Neural progenitor cell (in vitro differentiated cells): ENCODE measurements at regions not wholly inside any gene's neighbourhood (a gene's known extent, or its start where the extent isn't known, plus 50 kb on each side); places are given as distances from the start of the nearest gene placed in this dataset.

Source experiments
- DNase-seq: peaks from one replicate; pipeline ENCODE4 v3.0.0-alpha.2; 2016; ENCODE audit warnings: low spot score
- H2AFZ ChIP-seq: fragments of 200-600 bp; sonication (generic); replicated peaks from 2 replicates; pipeline ENCODE4 v1.6.1; 2016; ENCODE audit warnings: antibody characterized with exemption
- H3F3A ChIP-seq: fragments of 200-600 bp; sonication (generic); 2 replicates; pipeline ENCODE4 v1.6.1; 2016; ENCODE audit warnings: antibody characterized with exemption, low read depth
- H3K27ac ChIP-seq: fragments of 200-600 bp; sonication (generic); 2 replicates; pipeline ENCODE4 v1.5.1; 2016; ENCODE audit warnings: mild to moderate bottlenecking
- H3K27me3 ChIP-seq: fragments of 200-600 bp; sonication (generic); 2 replicates; pipeline ENCODE4 v1.6.1; 2016; ENCODE audit warnings: mild to moderate bottlenecking, moderate library complexity
- H3K36me3 ChIP-seq: fragments of 200-600 bp; sonication (generic); 2 replicates; pipeline ENCODE4 v1.5.1; 2016
- H3K4me1 ChIP-seq: fragments of 200-600 bp; sonication (generic); 2 replicates; pipeline ENCODE4 v1.6.1; 2016; ENCODE audit warnings: mixed run types
- H3K4me2 ChIP-seq: fragments of 200-600 bp; sonication (generic); 2 replicates; pipeline ENCODE4 v1.6.1; 2016
- H3K4me3 ChIP-seq: fragments of 200-600 bp; sonication (generic); 2 replicates; pipeline ENCODE4 v1.5.1; 2016
- H3K79me2 ChIP-seq: fragments of 200-600 bp; sonication (generic); 2 replicates; pipeline ENCODE4 v1.6.1; 2016; ENCODE audit warnings: low read depth
- H3K9ac ChIP-seq: fragments of 200-600 bp; sonication (generic); 2 replicates; pipeline ENCODE4 v1.6.1; 2016
- H3K9me3 ChIP-seq: fragments of 200-600 bp; sonication (generic); 2 replicates; pipeline ENCODE4 v1.5.1; 2016; ENCODE audit warnings: low read depth
- H4K20me1 ChIP-seq: fragments of 200-600 bp; sonication (generic); 2 replicates; pipeline ENCODE4 v1.6.1; 2016; ENCODE audit warnings: low read depth
- H3K27ac Mint-ChIP-seq: 3 replicates; pipeline ENCODE4 v1.8.0; 2021; ENCODE audit warnings: mixed read lengths
- H3K27me3 Mint-ChIP-seq: 2 replicates; pipeline ENCODE4 v1.8.0; 2022; ENCODE audit warnings: low read depth, mild to moderate bottlenecking, inconsistent platforms, moderate library complexity, mixed read lengths; ENCODE audit not compliant: insufficient read depth
- H3K36me3 Mint-ChIP-seq: 3 replicates; pipeline ENCODE4 v1.8.0; 2021; ENCODE audit warnings: mixed read lengths
- H3K4me1 Mint-ChIP-seq: 3 replicates; pipeline ENCODE4 v1.8.0; 2021; ENCODE audit warnings: mixed read lengths
- H3K4me3 Mint-ChIP-seq: 3 replicates; pipeline ENCODE4 v1.8.0; 2021; ENCODE audit warnings: mild to moderate bottlenecking, moderate library complexity, mixed read lengths
- H3K9me3 Mint-ChIP-seq: 3 replicates; pipeline ENCODE4 v1.8.0; 2020; ENCODE audit warnings: mixed read lengths
- EZH2 ChIP-seq: fragments of 200-600 bp; sonication (generic); IDR thresholded peaks from 2 replicates; pipeline ENCODE4 v1.6.1; 2017; ENCODE audit warnings: antibody characterized with exemption, mild to moderate bottlenecking, moderate library complexity
- EZH2phosphoT487 ChIP-seq: fragments of 200-600 bp; sonication (generic); IDR thresholded peaks from 2 replicates; pipeline ENCODE4 v1.6.1; 2017; ENCODE audit warnings: antibody characterized with exemption
- TF ChIP-seq, protein P1 (sequence below): fragments of 200-600 bp; sonication (generic); IDR thresholded peaks from 2 replicates; pipeline ENCODE4 v1.5.1; 2017; ENCODE audit warnings: antibody characterized with exemption, mild to moderate bottlenecking

DNA sequence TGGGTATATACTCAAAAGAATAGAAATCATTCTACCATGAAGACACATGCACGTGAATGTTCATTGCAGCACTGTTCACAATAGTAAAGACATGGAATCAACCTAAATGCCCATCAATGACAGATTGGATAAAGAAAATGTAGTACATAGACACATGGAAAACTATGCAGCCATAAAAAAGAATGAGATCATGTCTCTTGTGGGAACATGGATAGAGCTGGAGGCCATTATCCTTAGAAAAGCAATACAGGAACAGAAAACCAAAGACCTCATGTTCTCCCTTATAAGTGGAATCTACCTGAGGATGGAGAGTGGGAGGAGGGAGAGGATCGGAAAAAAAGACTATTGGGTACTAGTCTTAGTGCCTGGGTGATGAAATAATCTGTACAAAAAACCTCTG lies 143.9 kb downstream of the RHOU start:
- no peak overlapping the region for H3K27ac Mint-ChIP-seq
- Histone ChIP-seq H3K9me3 (no peaks in the 10 kb centered on the region), H3F3A (no peaks in the 10 kb centered on the region), H3K9ac (no peak overlapping the region), H3K4me3 (no peak overlapping the region), H3K79me2 (no peaks in the 10 kb centered on the region), H3K27ac (no peak overlapping the region), H2AFZ (no peak overlapping the region), H3K4me1 (peaks cover 8% of the 10 kb centered on the region), H3K4me2 (no peak overlapping the region), H4K20me1 (no peaks in the 10 kb centered on the region), H3K36me3 (no peaks in the 10 kb centered on the region), H3K27me3 (no peaks in the 10 kb centered on the region)
- TF ChIP-seq, protein P1, sequence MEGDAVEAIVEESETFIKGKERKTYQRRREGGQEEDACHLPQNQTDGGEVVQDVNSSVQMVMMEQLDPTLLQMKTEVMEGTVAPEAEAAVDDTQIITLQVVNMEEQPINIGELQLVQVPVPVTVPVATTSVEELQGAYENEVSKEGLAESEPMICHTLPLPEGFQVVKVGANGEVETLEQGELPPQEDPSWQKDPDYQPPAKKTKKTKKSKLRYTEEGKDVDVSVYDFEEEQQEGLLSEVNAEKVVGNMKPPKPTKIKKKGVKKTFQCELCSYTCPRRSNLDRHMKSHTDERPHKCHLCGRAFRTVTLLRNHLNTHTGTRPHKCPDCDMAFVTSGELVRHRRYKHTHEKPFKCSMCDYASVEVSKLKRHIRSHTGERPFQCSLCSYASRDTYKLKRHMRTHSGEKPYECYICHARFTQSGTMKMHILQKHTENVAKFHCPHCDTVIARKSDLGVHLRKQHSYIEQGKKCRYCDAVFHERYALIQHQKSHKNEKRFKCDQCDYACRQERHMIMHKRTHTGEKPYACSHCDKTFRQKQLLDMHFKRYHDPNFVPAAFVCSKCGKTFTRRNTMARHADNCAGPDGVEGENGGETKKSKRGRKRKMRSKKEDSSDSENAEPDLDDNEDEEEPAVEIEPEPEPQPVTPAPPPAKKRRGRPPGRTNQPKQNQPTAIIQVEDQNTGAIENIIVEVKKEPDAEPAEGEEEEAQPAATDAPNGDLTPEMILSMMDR, result no peak
- TF ChIP-seq EZH2, result no peak
- H3K4me3 Mint-ChIP-seq, result no peak overlapping the region
- no peak for DNase-seq
- peaks cover 8% of the 10 kb centered on the region for H3K9me3 Mint-ChIP-seq
- peaks cover 23% of the 10 kb centered on the region for H3K4me1 Mint-ChIP-seq
- H3K36me3 Mint-ChIP-seq, result no peaks in the 10 kb centered on the region
- peaks cover 14% of the 10 kb centered on the region for H3K27me3 Mint-ChIP-seq

DNA sequence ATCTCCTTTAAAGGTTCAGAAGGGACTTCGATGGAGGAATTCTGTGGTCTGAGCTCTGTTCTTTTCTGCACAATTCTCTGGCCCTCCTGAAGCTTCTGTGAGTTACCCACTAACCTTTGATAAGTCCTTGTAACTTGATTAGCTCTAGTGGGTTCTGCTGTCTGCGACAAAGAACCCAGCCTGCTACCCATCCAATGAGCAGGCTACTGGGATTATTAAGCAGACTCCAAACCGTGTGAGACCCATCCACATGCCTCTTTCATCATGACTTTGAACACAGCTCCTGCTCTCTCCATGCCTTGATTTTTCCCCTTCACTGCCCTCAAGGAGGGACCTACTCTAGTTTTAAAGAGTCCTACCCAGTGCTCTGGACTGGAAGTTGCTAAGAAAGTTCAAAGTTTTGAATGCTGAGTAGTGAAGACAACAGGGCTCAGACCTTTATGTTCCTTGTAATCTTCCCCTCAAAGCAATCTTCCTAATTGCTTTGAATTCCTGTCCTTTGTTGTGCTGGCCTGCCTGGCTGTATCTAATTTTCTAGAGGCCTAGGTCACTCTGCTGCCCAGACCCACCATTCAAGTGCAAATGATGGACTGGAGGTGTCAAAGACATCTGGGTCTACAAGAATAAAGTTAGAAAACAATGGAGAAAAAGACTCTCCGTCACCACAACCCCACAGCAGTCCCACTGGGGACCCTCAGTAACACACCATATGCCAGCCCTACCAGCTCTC lies 146.9 kb downstream of the RHOU start:
- no peak overlapping the region for H3K27ac ChIP-seq
- H3K27me3 ChIP-seq, result no peaks in the 10 kb centered on the region
- DNase-seq, result no peak
- Mint-ChIP-seq H3K36me3 (no peaks in the 10 kb centered on the region), H3K27ac (peak overlapping the region; percentile 94), H3K4me3 (peak overlapping the region; percentile 16), H3K4me1 (peaks cover 24% of the 10 kb centered on the region), H3K27me3 (peaks cover 19% of the 10 kb centered on the region), H3K9me3 (peaks cover 12% of the 10 kb centered on the region)
- no peak overlapping the region for H3K4me2 ChIP-seq
- no peak overlapping the region for H3K4me3 ChIP-seq
- no peak overlapping the region for H3K9ac ChIP-seq
- peaks cover 8% of the 10 kb centered on the region for H3K4me1 ChIP-seq
- H3K79me2 ChIP-seq, result no peaks in the 10 kb centered on the region
- no peak overlapping the region for H2AFZ ChIP-seq
- no peaks in the 10 kb centered on the region for H3F3A ChIP-seq
- no peaks in the 10 kb centered on the region for H3K9me3 ChIP-seq
- no peak for TF ChIP-seq EZH2phosphoT487
- TF ChIP-seq, protein P1, result no peak
- no peak for TF ChIP-seq EZH2
- no peaks in the 10 kb centered on the region for H3K36me3 ChIP-seq
- no peaks in the 10 kb centered on the region for H4K20me1 ChIP-seq

DNA sequence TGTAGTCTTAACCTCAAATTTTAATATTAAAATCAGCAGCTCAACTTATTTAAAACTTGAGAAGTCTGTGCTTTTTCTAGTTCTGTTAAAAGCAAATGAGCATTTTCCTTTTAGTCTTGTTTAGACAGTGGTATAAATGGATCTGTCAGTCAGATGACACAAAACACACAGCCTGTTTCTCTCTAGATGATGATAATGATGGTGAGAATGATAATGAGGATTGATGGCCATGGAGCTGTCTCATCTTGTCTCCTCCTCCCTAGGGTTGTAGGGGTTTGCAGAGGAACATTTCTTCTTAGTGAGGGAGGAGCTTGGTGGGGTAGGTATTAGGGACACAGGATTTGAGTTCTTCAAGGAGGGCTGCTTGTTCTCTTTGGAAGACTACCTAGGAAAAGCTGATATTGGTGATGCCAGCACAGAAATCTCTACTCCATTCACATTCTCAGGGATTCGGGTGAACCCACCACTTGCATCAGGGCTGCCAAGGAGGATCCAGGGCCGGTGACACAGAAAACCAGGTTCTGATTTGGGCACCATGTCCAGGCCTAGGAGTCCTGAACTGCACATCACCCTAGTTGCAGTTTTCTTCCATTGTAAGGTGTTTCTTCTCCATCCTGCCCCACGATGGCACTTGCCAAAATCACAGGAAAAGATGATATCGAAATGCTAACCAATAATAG lies 147.6 kb downstream of the RHOU start:
- Histone ChIP-seq H3K27me3 (no peaks in the 10 kb centered on the region), H3K4me2 (no peak overlapping the region), H2AFZ (no peak overlapping the region), H3K9me3 (no peaks in the 10 kb centered on the region), H3K27ac (no peak overlapping the region), H3K9ac (no peak overlapping the region), H4K20me1 (no peaks in the 10 kb centered on the region), H3K79me2 (no peaks in the 10 kb centered on the region), H3F3A (no peaks in the 10 kb centered on the region), H3K4me1 (peaks cover 8% of the 10 kb centered on the region), H3K4me3 (no peak overlapping the region), H3K36me3 (no peaks in the 10 kb centered on the region)
- no peak for DNase-seq
- H3K36me3 Mint-ChIP-seq, result no peaks in the 10 kb centered on the region
- no peak overlapping the region for H3K4me3 Mint-ChIP-seq
- TF ChIP-seq, protein P1, result no peak
- TF ChIP-seq EZH2phosphoT487 (no peak), EZH2 (no peak)
- peaks cover 12% of the 10 kb centered on the region for H3K9me3 Mint-ChIP-seq
- H3K27ac Mint-ChIP-seq, result peak overlapping the region; percentile 94
- H3K4me1 Mint-ChIP-seq, result peaks cover 24% of the 10 kb centered on the region
- H3K27me3 Mint-ChIP-seq, result peaks cover 19% of the 10 kb centered on the region
